Activated B cell treated with CpG ODN at 0.5 μM for 24 hours (primary cell): ENCODE measurements at regions not wholly inside any gene's neighbourhood (a gene's known extent, or its start where the extent isn't known, plus 50 kb on each side); places are given as distances from the start of the nearest gene placed in this dataset.

Source experiments
- ATAC-seq: fragments of 200-7000 bp; cut with Tn5 transposase; one replicate; pipeline ENCODE4 v1.10.0; 2021; ENCODE audit warnings: low read depth, mild to moderate bottlenecking, moderate library complexity
- CTCF ChIA-PET: fragments of 350-600 bp; sonication (Branson Sonifier 250); formaldehyde crosslinking; loops from one replicate; lab custom pipeline; 2021; ENCODE audit warnings: antibody characterized with exemption; lab: Charles Lee
- POLR2A ChIA-PET: fragments of 350-600 bp; sonication (Branson Sonifier 250); formaldehyde crosslinking; loops from one replicate; lab custom pipeline; 2021; ENCODE audit warnings: antibody characterized with exemption; lab: Charles Lee
- DNase-seq: peaks from one replicate; pipeline ENCODE4 v3.0.0; 2022
- H3K27ac Mint-ChIP-seq: one replicate; pipeline ENCODE4 v1.8.0; 2020; ENCODE audit warnings: mixed read lengths
- H3K27me3 Mint-ChIP-seq: one replicate; pipeline ENCODE4 v1.8.0; 2021; ENCODE audit warnings: mixed read lengths
- H3K36me3 Mint-ChIP-seq: one replicate; pipeline ENCODE4 v1.8.0; 2021; ENCODE audit warnings: low read depth, mixed read lengths
- H3K4me1 Mint-ChIP-seq: one replicate; pipeline ENCODE4 v1.8.0; 2021; ENCODE audit warnings: mixed read lengths
- H3K4me3 Mint-ChIP-seq: one replicate; pipeline ENCODE4 v1.8.0; 2020; ENCODE audit warnings: mild to moderate bottlenecking, mixed read lengths
- H3K9me3 Mint-ChIP-seq: one replicate; pipeline ENCODE4 v1.8.0; 2020; ENCODE audit warnings: mixed read lengths
- CTCF ChIP-seq: fragments of 200-600 bp; IDR thresholded peaks from one replicate; pipeline ENCODE4 v1.8.0; 2022; ENCODE audit warnings: antibody characterized with exemption, mild to moderate bottlenecking
- intact Hi-C: fragments of 100-400 bp; cut with micrococcal nuclease; formaldehyde crosslinking; loops from one replicate; pipeline ENCODE4 v1.15.1; 2024

GRCh38 chr5:53376853-53377252 is 103.6 kb upstream of the FST start:
- POLR2A ChIA-PET, result no interaction called here
- intact Hi-C loops, result no loop called here
- ATAC-seq, result no peak
- no peak for TF ChIP-seq CTCF
- peaks cover 3% of the 10 kb centered on the region for H3K9me3 Mint-ChIP-seq
- DNase-seq, result no peak
- no peak overlapping the region for H3K4me3 Mint-ChIP-seq
- H3K4me1 Mint-ChIP-seq, result no peaks in the 10 kb centered on the region
- H3K36me3 Mint-ChIP-seq, result no peaks in the 10 kb centered on the region
- H3K27me3 Mint-ChIP-seq, result no peaks in the 10 kb centered on the region
- CTCF ChIA-PET, result no interaction called here
- no peak overlapping the region for H3K27ac Mint-ChIP-seq

- POLR2A ChIA-PET, result no interaction called here
- Mint-ChIP-seq H3K36me3 (no peaks in the 10 kb centered on the region), H3K27ac (no peak overlapping the region), H3K9me3 (no peaks in the 10 kb centered on the region), H3K4me1 (no peaks in the 10 kb centered on the region), H3K4me3 (no peak overlapping the region), H3K27me3 (no peaks in the 10 kb centered on the region)
- CTCF ChIA-PET, result no interaction called here
- ATAC-seq (no peak), DNase-seq (no peak)
- intact Hi-C loops, result no loop called here
- no peak for TF ChIP-seq CTCF
Observed at GRCh38 chr5:53378190-53378589, 102.2 kb upstream of the FST start.

GRCh38 chr5:53378590-53379247 is 101.7 kb upstream of the FST start:
- intact Hi-C loops, result no loop called here
- H3K9me3 Mint-ChIP-seq, result no peaks in the 10 kb centered on the region
- H3K36me3 Mint-ChIP-seq, result no peaks in the 10 kb centered on the region
- ChIA-PET POLR2A (no interaction called here), CTCF (no interaction called here)
- H3K4me3 Mint-ChIP-seq, result no peak overlapping the region
- no peak for DNase-seq
- TF ChIP-seq CTCF, result no peak
- no peak for ATAC-seq
- no peaks in the 10 kb centered on the region for H3K27me3 Mint-ChIP-seq
- H3K4me1 Mint-ChIP-seq, result no peaks in the 10 kb centered on the region
- H3K27ac Mint-ChIP-seq, result no peak overlapping the region

- CTCF ChIA-PET, result no interaction called here
- POLR2A ChIA-PET, result no interaction called here
Observed at GRCh38 chr5:53386341-53386740, 94.1 kb upstream of the FST start.

GRCh38 chr5:53389093-53389492 is 91.3 kb upstream of the FST start:
- Mint-ChIP-seq H3K27me3 (peaks cover 5% of the 10 kb centered on the region), H3K4me1 (no peaks in the 10 kb centered on the region), H3K9me3 (peaks cover 10% of the 10 kb centered on the region), H3K27ac (no peak overlapping the region), H3K4me3 (no peak overlapping the region), H3K36me3 (no peaks in the 10 kb centered on the region)
- no peak for DNase-seq
- TF ChIP-seq CTCF, result no peak
- POLR2A ChIA-PET, result no interaction called here
- CTCF ChIA-PET, result no interaction called here
- no peak for ATAC-seq
- intact Hi-C loops, result no loop called here

More at GRCh38 chr5:53386341-53386740, 94.1 kb upstream of the FST start:
- Mint-ChIP-seq H3K9me3 (peaks cover 10% of the 10 kb centered on the region), H3K4me1 (no peaks in the 10 kb centered on the region), H3K36me3 (no peaks in the 10 kb centered on the region), H3K27me3 (peaks cover 5% of the 10 kb centered on the region), H3K4me3 (no peak overlapping the region), H3K27ac (no peak overlapping the region)
- TF ChIP-seq CTCF, result no peak
- intact Hi-C loops, result no loop called here
- DNase-seq, result no peak
- no peak for ATAC-seq
